Epidermal melanocyte (primary cell): ENCODE measurements at regions not wholly inside any gene's neighbourhood (a gene's known extent, or its start where the extent isn't known, plus 50 kb on each side); places are given as distances from the start of the nearest gene placed in this dataset.

Experiments
- DNase-seq: peaks from one replicate; pipeline ENCODE4 v3.0.0; 2011; ENCODE audit warnings: low spot score; ENCODE audit not compliant: insufficient read length

GRCh38 chr4:29213020-29213419 is 1507.1 kb upstream of the PCDH7 start:
- no peak for DNase-seq

GRCh38 chr4:29220761-29221160 is 1499.4 kb upstream of the PCDH7 start:
- DNase-seq: no peak

- no peak for DNase-seq
These were observed 1495.3 kb upstream of the PCDH7 start for GRCh38 chr4:29224911-29225310.

GRCh38 chr4:29240641-29241040 is 1479.5 kb upstream of the PCDH7 start:
- no peak for DNase-seq

- no peak for DNase-seq
These were observed 1477.1 kb upstream of the PCDH7 start for GRCh38 chr4:29243054-29243453.

GRCh38 chr4:29243851-29244250 is 1476.3 kb upstream of the PCDH7 start:
- DNase-seq: no peak

GRCh38 chr4:29259556-29259955 is 1460.6 kb upstream of the PCDH7 start:
- DNase-seq: no peak

- no peak for DNase-seq
These were observed 1457.2 kb upstream of the PCDH7 start for GRCh38 chr4:29262986-29263385.

- DNase-seq: no peak
These were observed 1444.0 kb upstream of the PCDH7 start for GRCh38 chr4:29276150-29276549.

GRCh38 chr4:29277381-29277780 is 1442.8 kb upstream of the PCDH7 start:
- no peak for DNase-seq

- DNase-seq: no peak
These were observed 1441.6 kb upstream of the PCDH7 start for GRCh38 chr4:29278585-29278984.

GRCh38 chr4:29289118-29289517 is 1431.1 kb upstream of the PCDH7 start:
- no peak for DNase-seq

- no peak for DNase-seq
These were observed 1424.9 kb upstream of the PCDH7 start for GRCh38 chr4:29295280-29295679.

- no peak for DNase-seq
These were observed 1415.6 kb upstream of the PCDH7 start for GRCh38 chr4:29304595-29304994.

- no peak for DNase-seq
These were observed 1412.9 kb upstream of the PCDH7 start for GRCh38 chr4:29307256-29307655.

GRCh38 chr4:29307755-29308154 is 1412.4 kb upstream of the PCDH7 start:
- DNase-seq: no peak

- no peak for DNase-seq
These were observed 1411.1 kb upstream of the PCDH7 start for GRCh38 chr4:29309050-29309449.

GRCh38 chr4:29310252-29310651 is 1409.9 kb upstream of the PCDH7 start:
- DNase-seq: no peak

- no peak for DNase-seq
These were observed 1408.9 kb upstream of the PCDH7 start for GRCh38 chr4:29311247-29311646.

GRCh38 chr4:29319663-29320340 is 1400.4 kb upstream of the PCDH7 start:
- DNase-seq: no peak

GRCh38 chr4:29320947-29321620 is 1399.1 kb upstream of the PCDH7 start:
- DNase-seq: no peak

- DNase-seq: no peak
These were observed 1394.2 kb upstream of the PCDH7 start for GRCh38 chr4:29326004-29326403.

- DNase-seq: no peak
These were observed 1393.4 kb upstream of the PCDH7 start for GRCh38 chr4:29326816-29327215.
